ENCODE measurements at regions not wholly inside any gene's neighbourhood (a gene's known extent, or its start where the extent isn't known, plus 50 kb on each side); places are given as distances from the start of the nearest gene placed in this dataset.

GRCh38 chr9:96121136-96121535, 180.8 kb downstream of the HSD17B3 start:
- TF ChIP-seq POLR2AphosphoS5 (IDR thresholded peaks at IDR 0.05; ENCODE audit: low read depth, low read length) (no peak), SIN3A (IDR thresholded peaks at IDR 0.05; ENCODE audit: borderline replicate concordance, insufficient read depth, low read length) (no peak), REST (IDR thresholded peaks at IDR 0.05; ENCODE audit: insufficient read depth in 1 of 2, low read depth in 2 of 2, low read length in 2 of 2) (no peak), TAF1 (IDR thresholded peaks at IDR 0.05; ENCODE audit: borderline replicate concordance, insufficient read depth, low read length) (no peak), FOXP2 (optimal IDR thresholded peaks at IDR 0.05; ENCODE audit: borderline replicate concordance, extremely low read depth, extremely low read length, insufficient read depth) (no peak)

GRCh38 chr9:96117398-96118080, 184.4 kb downstream of the HSD17B3 start:
- TF ChIP-seq POLR2AphosphoS5 (IDR thresholded peaks at IDR 0.05; ENCODE audit: low read depth, low read length) (no peak), FOXP2 (optimal IDR thresholded peaks at IDR 0.05; ENCODE audit: borderline replicate concordance, extremely low read depth, extremely low read length, insufficient read depth) (no peak), TAF1 (IDR thresholded peaks at IDR 0.05; ENCODE audit: borderline replicate concordance, insufficient read depth, low read length) (no peak), SIN3A (IDR thresholded peaks at IDR 0.05; ENCODE audit: borderline replicate concordance, insufficient read depth, low read length) (no peak), REST (IDR thresholded peaks at IDR 0.05; ENCODE audit: insufficient read depth in 1 of 2, low read depth in 2 of 2, low read length in 2 of 2) (no peak)

- no peak for TF ChIP-seq SIN3A (IDR thresholded peaks at IDR 0.05; ENCODE audit: borderline replicate concordance, insufficient read depth, low read length)
- no peak for TF ChIP-seq POLR2AphosphoS5 (IDR thresholded peaks at IDR 0.05; ENCODE audit: low read depth, low read length)
- no peak for TF ChIP-seq FOXP2 (optimal IDR thresholded peaks at IDR 0.05; ENCODE audit: borderline replicate concordance, extremely low read depth, extremely low read length, insufficient read depth)
- TF ChIP-seq REST (IDR thresholded peaks at IDR 0.05; ENCODE audit: insufficient read depth in 1 of 2, low read depth in 2 of 2, low read length in 2 of 2) = no peak
- no peak for TF ChIP-seq TAF1 (IDR thresholded peaks at IDR 0.05; ENCODE audit: borderline replicate concordance, insufficient read depth, low read length)
Measured at GRCh38 chr9:96116275-96117064, 185.5 kb downstream of the HSD17B3 start.

GRCh38 chr9:96115836-96116235, 186.1 kb downstream of the HSD17B3 start:
- TF ChIP-seq POLR2AphosphoS5 (IDR thresholded peaks at IDR 0.05; ENCODE audit: low read depth, low read length) (no peak), FOXP2 (optimal IDR thresholded peaks at IDR 0.05; ENCODE audit: borderline replicate concordance, extremely low read depth, extremely low read length, insufficient read depth) (no peak), REST (IDR thresholded peaks at IDR 0.05; ENCODE audit: insufficient read depth in 1 of 2, low read depth in 2 of 2, low read length in 2 of 2) (no peak), SIN3A (IDR thresholded peaks at IDR 0.05; ENCODE audit: borderline replicate concordance, insufficient read depth, low read length) (no peak), TAF1 (IDR thresholded peaks at IDR 0.05; ENCODE audit: borderline replicate concordance, insufficient read depth, low read length) (no peak)

Data from PFSK-1 (cell line).